NCI-H2081 treated with DMSO at 0.1 percent for 48 hours (cell line): ENCODE measurements at regions not wholly inside any gene's neighbourhood (a gene's known extent, or its start where the extent isn't known, plus 50 kb on each side); places are given as distances from the start of the nearest gene placed in this dataset.
"Not testable (repeated sequence)": the region's sequence is repeated elsewhere in the genome, so short reads cannot be mapped to it uniquely, and the experiment has no call there.

Source experiments
- DNase-seq: peaks from one replicate; lab custom pipeline; 2025; lab: John Stamatoyannopoulos, UW

DNA sequence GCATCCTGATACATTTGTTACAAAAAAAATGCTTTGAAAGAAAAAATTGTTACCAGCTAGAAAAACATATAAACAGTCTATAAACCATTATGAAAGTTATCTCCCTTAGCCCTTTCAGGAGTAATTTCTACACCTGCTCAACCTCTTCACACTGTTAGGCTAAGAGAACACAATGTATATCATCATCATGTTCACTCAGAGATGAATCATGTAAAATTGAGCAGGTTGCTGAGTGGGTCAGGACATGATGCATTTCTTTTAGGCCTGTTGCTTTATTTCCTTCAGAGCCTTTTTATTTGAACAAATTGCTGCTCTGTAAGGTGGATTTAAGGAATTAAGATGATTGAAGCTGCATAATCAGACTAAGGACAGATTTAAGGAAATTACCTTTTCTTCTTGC, 531.3 kb upstream of the MAN1A1 start:
- no peak for DNase-seq

DNA sequence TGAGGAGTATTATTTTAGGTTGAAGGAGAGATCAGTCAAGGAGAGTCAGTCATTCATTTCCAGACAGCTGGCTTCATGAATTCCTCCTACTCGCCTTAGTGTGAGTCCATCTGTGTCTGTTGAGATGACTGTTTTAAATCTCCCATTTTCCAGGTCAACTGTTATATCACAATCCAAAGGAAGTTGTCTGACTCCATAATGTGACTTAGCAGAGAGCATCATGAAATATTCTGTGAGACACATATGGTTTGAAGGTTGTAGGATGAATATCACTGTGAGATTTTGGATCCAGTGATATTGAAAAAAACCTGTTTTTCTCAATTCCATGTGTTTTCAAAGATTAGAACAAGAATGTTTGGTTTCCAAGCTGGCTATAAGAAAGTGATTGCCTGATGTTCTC, 530.2 kb upstream of the MAN1A1 start:
- DNase-seq: no peak

DNA sequence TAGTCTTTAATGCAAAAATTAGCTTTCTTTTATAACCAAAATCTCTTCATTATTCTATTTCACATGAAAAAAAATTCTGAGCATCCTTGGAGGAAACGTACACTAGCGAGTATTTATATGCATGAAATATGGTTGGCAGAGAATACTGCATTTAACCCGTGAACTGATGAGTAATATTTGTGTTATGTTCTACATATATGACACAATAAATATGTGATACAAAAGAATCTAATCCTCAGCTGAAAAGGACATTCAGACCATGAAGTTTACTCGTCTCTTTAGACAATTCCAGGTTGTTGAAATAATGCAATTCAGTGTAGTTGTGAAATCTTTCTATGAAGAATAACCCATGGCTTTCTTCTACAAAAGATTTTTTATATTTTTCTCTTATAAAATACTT, 524.8 kb upstream of the MAN1A1 start:
- DNase-seq: no peak

DNA sequence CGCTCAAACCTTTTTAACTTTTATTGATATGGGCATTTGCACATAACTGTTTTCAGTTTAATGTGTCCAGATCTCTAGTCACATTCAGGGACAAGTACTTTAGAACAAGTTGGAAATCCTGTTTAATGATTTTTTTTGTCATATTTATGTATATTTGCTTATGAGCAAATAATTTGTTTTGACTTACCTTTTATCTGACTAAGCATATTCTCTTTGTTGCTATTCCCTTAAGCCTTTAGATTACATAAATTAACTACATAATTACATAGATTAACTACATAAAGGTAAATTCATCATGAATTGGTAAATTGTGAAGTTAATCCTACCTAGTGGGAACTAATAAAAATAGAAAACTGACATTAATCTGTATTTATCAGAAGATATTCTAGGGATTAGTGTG, 523.5 kb upstream of the MAN1A1 start:
- no peak for DNase-seq

DNA sequence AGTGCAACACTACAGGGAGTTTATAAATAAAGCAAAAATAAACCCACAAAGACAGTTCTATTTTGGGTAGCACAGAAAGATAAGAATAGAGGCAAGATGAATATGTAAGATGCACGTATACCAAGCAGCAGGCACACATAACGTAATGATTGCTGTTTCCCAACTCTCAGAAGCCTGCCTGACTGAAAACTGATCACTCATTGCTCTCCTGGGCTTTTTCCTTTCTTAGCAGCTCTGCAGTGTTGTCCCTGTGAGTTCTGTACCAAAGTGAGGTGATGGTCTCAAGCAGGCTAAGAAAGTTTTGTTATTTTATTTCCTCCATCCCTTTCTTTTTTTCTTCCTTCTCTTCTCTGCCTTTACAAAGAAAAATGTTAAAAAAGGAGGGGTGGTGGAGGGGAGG, 522.0 kb upstream of the MAN1A1 start:
- DNase-seq: no peak

DNA sequence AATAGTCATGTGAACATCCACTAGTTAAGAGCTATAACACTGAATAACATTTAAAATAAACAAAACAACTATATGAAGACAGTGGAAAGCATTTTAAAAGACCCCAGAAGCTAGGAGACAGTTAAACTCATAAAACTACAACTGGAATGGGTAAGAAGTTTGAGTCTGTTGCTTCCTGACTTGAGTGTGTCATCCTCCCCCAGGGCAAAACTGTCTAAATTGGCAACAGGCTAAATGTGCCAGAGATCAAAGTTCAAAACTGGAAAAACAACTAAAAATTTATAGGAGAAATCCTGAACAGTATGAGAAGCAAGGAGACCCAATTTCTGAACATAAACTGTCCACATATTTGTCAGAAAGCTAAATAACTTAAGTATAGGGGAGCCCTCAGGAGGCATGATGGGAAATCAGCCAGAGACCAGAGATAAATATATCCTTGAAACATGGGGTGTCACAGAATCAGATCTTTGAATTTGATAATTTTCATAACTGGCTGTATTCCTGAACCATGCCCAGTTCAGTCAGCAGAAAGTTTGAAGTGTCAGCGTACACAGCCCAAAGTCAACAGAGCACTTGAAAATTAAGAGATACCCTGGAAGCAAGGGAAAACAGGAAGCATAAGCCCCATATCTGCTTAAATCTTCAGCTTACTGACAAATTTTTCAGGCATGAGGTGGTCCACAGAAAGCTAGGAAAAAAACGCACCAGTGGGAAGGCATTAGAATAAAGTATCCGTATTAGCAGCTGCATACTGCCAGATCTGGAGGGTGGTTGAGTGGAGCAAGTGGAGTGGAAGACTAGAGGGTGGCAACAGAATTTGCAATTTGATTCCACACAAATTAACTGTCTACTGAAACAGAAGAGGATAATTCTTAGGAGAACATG, 516.1 kb upstream of the MAN1A1 start:
- no peak for DNase-seq

DNA sequence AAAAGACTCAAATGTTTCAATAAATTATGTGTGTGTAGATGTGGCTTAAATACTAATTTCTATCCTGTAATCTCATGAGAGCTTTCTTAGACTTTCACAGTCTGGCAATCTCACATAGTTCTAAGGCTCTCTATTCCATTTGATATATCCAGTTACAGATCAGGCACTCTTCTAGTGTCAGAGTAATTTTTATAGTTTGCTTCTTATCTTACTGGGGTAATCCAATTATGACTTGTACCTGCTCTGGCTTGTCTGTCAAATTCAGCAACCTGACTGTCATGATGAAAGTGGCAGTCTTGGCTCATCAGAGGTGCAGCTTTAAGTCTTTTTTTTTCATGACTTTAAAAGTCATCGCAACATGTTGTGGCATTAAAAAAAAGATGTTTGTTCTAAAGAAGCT, 513.2 kb upstream of the MAN1A1 start:
- DNase-seq: no peak

DNA sequence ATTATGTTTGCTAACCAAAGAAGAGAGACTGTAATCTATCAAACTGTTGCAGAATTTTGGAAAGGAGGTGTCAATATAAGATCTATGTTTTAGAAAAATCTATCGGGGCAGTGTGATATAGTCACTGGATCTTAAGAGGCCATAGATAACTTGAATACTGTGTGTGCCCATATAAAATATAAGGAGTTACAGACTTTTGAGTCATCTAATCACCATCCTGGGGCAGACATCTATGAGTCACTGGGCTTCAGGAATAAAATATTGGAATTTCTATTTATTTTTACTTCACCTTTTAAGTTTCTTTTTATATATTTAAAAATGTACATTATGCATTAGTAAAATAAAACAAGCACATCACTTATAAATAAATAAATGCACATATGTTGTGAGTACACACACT, 509.3 kb upstream of the MAN1A1 start:
- DNase-seq: no peak

DNA sequence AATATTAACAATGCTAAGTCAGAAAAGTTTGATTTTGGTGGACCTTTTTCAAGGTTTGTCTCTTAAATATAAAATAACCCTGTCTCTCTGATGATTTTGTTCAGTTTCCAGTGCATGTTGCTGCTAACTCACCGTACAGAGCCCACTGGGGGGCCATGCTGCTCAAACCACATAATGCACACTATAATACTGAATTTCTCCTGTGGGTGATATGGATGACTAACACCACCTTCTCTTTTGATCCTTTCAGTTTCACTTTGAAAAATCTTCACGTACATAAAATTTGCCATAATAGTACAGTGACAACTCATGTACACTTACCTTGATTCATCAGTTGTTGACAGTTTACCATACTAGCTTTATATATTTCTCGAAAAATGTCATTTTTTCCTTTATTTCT, 506.6 kb upstream of the MAN1A1 start:
- DNase-seq: no peak

DNA sequence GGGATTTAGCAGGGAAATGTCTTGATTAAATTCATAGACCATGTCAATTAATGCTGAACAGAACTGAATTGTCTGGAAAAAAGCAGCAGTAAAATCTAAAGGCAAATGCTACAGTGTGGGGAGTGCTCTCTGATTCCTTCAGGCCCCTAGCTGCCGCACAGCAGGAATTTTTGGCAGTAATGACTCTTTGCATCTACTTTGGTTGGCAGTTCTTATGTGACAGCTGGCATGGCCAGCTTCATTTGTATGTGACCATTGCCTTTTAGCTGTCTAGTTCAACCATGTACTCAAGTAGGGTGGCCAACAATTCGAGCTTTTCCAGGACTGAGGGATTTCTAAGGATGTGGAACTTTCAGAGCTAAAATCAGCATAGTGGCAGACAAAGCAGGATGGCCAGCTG, 499.1 kb upstream of the MAN1A1 start:
- DNase-seq: no peak

DNA sequence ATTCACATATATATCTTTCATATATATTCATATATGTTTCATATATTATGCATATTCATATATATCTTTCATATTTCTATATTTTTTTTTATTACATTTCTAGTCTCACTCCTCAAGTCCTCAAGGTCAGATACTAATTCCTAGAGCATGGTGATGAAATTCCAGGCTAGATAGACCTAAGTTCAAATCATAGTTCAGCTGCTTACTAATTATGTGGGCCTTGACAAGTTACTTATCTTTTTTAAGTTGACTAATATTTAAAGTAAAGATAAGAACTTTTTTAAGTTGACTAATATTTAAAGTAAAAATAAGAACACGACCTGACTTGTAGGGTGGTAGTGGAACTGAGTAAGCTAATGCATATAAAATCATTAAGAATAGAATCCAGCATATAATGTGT, 495.6 kb upstream of the MAN1A1 start:
- no peak for DNase-seq

DNA sequence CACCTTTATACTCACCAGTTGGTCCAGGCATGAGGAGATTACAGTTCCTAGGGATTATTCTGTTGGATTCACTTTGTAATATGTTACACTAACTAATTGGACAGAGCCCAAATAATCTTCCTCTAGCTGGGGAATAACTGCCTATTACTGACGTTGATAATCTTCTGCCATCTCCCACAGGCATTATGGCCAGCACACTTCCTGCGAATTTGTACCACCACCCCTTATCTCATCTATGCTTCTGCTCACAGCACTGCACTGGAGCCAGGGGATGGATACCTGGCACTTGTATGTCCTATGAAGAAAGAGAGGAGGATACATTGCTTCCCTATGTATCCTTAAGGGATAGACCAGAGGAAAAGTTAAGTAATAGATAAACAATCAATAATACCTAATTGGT, 494.8 kb upstream of the MAN1A1 start:
- DNase-seq: no peak

DNA sequence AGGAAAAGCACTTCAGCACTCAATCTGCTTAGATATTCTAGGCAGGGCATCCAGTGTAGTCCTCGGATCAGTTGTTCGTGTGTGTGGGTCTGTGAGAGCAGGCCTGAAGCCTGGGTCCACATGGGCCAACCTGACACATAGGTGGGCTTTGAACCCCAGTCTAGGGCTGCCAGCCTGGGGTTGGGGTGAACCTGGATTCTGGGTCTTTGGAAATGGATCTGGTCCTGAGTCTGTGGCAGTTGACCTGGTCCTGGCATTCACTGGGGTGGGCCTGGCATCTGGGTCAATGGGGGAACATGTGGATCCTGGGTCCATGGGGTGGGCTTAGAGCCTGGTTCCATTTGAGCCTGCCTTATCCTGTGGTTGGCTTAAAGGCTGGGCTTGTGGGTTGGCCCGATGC, 492.6 kb upstream of the MAN1A1 start:
- DNase-seq: no peak

DNA sequence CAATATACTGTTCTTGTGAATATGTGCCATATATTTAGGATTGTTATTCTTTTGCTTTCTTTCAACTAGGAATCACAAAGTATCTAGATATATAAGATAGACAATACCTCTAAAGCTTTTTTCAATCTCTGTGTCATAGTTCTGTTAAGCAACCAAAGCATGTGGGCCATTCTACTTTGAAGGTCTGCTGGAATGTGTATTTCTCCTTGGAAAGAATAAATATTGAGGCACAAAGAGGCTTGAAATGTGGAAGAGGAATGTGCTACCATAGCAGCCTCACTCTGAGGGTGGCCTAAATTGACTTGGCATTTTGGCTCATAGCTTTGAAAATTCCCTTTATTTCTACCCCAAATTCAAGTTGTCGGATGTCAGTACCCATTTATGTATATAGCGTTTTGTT, 488.5 kb upstream of the MAN1A1 start:
- DNase-seq: no peak

DNA sequence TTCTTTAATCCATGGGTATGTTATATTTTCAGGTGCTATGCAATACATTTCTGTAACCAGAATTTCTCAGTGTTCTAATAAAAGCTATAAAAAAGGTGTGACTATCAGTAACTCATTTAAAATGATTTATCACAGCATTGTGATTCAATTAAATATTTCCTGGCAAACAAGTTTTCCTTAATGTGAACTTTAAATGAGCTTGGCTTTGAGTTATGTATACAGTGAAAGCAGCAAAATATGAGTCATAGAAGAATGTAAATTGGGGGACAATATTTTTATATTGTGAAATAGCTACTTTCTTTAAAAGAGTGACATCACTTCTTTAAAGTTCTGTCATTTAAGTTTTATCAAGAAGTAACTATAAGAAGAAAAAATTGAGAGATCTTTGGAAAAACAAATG, 484.9 kb upstream of the MAN1A1 start:
- DNase-seq: no peak

DNA sequence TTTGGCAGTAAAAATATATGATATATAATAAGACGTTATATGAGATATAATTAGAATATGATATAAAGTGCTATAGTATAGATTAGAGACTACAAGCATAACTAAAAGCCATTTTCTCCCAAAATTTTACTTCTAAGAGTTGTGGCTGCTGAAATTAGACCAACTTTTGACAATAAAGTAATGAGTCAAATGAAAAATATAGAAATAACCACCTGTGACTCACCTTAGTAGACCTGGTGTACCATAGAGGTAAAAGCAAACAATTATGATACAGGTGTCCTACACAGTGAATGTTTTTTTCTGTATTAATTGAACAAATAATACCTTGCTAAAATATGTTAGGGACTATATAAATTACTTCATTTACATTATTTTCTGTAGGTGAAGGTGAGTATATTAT, 482.9 kb upstream of the MAN1A1 start:
- no peak for DNase-seq

DNA sequence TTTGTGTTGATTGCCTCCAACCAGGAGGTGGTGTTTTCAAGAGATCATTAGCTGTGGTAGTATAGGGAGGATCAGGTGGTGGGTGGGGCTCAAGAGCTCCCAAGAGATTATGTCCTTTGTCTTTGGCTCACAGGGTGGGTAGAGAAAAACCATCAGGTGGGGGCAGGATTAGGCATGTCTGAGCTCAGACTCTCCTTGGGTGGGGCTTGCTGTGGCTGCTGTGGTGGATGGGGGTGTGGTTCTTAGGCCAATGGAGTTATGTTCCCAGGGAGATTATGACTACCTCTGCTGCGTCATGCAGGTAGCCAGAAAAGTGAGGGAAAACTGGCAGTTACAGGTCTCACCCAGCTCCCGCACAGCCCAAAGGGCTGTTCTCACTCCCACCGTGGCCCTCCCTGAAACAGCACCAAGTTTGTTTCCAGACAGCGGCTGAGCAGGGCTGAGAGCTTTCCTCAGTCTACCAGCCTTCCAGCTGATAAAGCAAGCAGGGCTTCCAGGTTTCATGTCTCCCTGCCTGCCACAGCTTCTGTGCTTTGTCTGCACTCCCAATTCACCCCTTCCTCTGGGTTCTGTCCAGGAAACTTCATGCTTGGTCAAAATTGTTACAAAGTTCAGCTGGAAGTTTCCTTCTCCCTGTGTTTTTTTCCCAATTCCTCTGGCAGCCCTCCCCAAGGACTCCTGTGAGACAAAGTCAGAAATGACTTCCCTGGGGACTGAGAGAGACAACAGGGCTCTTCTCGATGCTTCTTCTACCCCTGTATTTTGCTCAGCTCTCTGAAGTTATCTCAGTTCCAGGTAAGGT, 481.1 kb upstream of the MAN1A1 start:
- DNase-seq: no peak

DNA sequence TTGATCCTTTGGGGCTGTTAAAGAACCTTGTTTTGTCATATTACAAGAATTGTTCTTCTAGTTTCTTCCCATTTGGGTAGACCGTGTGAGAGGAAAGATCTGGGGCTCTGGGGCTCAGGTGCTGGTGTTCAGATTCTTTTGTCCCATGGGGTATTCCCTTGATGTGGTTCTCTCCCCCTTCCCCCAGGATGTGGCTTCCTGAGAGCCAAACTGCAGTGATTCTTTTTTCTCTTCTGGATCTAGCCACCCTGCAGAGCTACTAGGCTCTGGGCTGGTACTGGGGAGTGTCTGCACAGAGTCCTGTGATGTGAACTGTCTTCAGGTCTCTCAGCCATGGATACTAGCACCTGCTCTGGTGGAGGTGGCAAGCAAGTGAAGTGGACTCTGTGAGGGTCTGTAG, 480.5 kb upstream of the MAN1A1 start:
- no peak for DNase-seq

DNA sequence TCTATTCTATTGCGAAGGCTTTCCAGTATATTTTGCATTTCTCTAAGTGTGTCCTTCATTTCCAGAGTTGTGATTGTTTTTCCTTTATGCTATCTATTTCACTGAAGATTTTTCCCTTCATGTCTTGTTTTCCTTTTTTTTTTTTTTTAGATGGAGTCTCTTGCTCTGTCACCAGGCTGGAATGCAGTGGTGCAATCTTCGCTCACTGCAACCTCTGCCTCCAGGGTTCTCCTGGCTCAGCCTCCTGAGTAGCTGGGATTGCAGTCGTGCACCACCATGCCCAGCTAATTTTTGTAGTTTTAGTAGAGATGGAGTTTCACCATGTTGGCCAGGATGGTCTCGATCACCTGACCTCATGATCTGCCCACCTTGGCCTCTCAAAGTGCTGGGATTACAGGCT, 479.9 kb upstream of the MAN1A1 start:
- not testable (repeated sequence) for DNase-seq

DNA sequence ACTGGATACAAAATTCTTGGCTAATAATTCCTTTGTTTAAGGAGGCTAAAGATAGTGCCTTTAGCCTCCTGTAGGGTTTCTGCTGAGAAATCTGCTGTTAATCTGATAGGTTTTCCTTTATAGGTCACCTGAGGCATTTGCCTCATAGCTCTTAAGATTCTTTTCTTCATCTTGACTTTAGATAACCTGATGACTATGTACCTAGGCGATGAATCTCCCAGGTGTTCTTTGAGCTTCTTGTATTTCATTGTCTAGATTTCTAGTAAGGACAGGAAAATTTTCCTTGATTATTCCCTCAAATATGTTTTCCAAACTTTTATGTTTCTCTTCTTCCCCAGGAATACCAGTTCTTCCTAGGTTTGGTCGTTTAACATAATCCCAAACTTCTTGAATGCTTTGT, 479.4 kb upstream of the MAN1A1 start:
- DNase-seq: no peak

DNA sequence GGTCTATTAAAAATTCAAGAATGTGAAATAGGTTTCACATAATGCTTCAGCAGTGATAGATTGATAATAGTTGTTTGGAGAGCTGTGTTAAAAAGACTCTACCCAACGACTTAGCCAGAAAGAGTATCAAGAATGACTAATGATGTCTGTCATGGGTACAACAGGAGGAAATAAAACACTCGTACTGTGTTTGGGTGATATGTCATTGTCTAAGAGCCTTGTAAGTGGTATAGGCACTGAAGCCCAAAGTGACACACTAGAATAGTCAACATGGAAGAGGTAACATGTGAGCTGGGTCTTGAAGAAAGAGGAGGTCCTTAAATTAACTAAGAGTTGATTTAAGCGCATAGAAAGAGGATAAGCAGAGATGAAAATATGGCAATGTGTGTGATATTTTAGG, 471.8 kb upstream of the MAN1A1 start:
- no peak for DNase-seq

DNA sequence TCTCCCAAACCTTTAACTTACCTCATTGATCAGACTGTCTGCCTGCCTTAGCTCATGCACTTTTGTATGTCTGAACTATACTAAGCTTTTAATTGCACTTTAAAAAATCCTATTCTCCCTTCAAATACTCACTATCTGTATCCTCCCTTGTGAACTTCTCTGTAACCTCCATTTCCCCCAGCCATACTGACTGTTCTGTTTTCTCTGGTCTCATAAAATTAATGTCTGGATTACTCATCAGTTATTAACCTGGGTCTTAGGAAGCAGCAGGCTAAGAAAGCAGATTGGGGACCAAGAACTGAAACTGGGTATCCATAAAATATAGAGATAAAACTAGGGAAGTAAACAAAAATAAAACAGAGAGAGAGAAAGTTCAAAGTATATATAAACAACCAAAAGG, 469.3 kb upstream of the MAN1A1 start:
- no peak for DNase-seq

DNA sequence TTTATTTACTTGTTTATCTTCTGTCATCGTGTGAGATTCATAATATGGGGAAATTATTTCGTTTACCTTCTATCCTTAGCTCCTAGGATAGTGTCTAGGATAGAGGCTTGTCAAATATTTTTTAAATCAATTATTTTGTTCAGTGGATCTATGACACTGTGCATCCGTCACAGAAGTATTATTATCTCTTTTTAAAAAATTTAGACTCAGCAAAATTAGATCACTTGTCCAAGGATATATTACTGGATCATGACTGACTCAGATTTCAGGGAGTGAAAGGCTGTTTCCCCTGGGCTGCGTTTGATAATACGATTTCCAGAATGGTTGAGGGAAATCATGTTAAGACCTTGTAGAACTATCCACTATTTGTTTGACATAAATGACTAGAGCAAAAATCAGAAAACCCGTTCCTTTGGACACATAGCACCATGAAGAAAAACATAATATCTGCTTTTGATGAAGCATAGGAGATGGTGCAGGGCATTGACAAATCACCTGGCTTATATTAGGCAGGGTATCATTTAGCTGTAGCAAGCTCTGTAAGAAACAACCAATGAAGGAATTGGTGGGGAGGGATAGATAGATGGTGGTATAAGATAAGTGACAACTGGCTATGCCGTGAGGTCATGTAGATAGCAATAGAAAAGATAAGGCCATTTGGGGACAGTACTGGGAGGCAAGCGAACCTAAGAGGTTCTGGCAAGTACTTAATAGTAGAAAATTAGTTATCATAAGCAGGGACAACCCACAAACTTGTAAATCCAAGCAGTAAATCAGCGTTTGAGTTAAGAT, 465.2 kb upstream of the MAN1A1 start:
- DNase-seq: no peak
